ENCODE measurements at regions not wholly inside any gene's neighbourhood (a gene's known extent, or its start where the extent isn't known, plus 50 kb on each side); places are given as distances from the start of the nearest gene placed in this dataset.
A peak's percentile ranks its signal among the peaks of the same experiment; 100 is the strongest.
"Not testable (repeated sequence)": the region's sequence is repeated elsewhere in the genome, so short reads cannot be mapped to it uniquely, and the experiment has no call there.

DNA sequence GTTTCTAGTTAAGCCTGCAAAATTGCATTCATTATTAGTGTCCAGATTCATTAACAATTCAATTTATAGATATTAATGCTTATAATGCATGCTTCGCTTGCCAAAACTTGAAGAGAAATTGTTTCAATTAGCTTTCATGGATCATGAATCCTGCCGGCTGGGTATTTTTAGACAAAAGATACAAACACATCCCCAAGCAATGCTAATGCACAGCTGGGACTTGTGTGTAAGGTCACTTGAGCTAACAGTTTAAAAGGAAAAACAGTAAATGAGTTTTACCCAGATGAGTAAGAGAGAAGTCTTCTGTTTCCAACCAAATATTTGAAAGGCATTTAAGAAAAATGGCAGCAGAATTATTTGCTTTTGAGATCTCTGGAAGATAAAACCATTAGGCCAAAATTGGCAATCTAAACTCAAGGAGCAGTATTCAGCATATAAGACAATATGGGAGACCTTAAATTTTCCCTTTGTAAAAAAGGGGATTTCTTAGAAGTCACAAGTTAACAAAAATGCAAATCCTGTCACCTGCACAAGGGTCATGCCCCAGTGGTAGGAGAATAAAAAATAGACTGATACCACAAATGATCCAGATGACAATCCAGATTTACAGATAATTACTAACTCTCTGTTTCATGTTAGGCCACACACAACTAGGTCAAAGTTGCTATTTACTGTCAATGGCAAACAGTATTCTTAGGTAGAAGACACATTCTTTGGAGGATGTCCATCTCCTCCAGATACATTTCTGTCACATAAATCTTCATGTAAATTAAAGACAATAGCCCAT, 418.4 kb upstream of the PMFBP1 start:
- no peak for DNase-seq

DNA sequence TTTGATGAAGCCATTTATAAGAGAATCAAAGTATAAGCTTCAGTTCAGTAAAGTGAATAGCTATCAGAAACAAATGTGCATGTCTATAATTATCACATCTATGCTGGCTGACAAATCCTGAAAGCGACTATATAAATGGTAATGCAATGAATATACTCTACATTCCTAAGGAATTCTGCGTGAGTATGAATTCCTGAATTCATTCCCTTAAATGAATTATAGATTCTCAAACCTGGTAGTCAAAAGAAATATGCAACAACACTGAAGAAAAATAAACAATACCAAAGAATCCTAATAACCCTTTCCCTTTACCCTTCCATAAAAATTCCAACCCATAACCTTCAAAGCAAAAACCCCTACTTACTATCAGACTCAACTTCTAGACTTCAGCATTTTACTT, 416.6 kb upstream of the PMFBP1 start:
- DNase-seq, result no peak

DNA sequence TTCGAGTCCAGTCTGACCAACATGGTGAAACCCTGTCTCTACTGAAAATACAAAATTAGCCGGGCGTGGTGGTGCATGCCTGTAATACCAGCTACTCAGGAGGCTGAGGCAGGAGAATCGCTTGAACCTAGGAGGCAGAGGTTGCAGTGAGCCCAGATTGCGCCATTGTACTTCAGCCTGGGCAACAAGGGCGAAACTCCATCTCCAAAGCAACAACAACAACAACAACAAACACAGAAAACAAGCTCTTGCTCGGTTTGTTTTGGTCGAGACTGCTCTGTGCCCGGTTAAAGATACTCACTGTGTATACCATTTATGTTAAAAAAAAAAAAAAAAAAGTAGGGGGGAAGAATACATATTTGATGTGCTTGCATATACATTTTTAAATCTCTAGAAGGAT, 406.1 kb upstream of the PMFBP1 start:
- DNase-seq, result not testable (repeated sequence)

GRCh38 chr16:72576189-72576588, 404.2 kb upstream of the PMFBP1 start:
- DNase-seq, result no peak

- no peak for DNase-seq
Observed at GRCh38 chr16:72569677-72570076, 397.7 kb upstream of the PMFBP1 start.

DNA sequence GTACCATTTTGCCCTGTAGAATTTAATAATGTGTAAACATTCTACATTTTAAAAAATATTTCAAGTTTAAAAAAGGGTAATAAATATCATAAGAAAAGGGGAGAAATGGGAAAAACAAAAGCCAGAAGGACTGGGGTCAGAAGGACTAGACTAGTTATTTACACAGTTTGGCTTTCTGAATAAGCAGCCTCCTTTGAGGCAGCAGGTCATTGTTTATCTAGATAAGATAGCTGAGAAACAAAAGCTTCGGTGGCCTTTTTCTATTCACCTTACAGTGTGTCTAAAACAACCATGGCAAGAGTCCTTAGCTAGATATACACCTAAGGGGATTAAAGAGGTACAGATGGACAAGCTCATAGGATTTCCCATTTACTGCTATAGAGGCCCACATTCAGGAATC, 396.5 kb upstream of the PMFBP1 start:
- no peak for DNase-seq

- DNase-seq, result no peak
Observed at GRCh38 chr16:72566174-72566573, 394.2 kb upstream of the PMFBP1 start.

GRCh38 chr16:72565106-72565505, 393.2 kb upstream of the PMFBP1 start:
- DNase-seq, result no peak

DNA sequence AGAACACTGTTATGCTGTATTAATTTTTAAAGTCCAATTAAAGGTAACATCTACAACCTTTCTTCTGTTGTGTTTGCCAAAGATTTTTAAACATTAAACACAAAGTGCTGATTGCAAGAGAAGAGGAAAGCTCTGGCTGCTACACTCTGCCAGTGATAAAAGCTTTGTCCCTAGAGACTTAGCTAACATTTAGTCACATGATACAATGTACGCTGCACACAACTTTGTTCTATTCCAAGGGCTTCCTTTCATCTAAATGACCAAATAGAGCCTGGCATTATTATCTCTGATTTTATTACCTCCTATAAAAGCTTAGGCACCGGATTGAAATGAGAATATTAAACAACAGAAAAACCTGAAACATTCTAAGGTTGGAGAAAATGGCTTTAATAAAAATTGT, 388.7 kb upstream of the PMFBP1 start:
- DNase-seq, result no peak

GRCh38 chr16:72558501-72558900, 386.5 kb upstream of the PMFBP1 start:
- no peak for DNase-seq

- DNase-seq, result peak; percentile 81
Observed at GRCh38 chr16:72554935-72555334, 383.0 kb upstream of the PMFBP1 start.

GRCh38 chr16:72552654-72553053, 380.7 kb upstream of the PMFBP1 start:
- DNase-seq, result no peak

- DNase-seq, result no peak
Observed at GRCh38 chr16:72551649-72552048, 379.7 kb upstream of the PMFBP1 start.

DNA sequence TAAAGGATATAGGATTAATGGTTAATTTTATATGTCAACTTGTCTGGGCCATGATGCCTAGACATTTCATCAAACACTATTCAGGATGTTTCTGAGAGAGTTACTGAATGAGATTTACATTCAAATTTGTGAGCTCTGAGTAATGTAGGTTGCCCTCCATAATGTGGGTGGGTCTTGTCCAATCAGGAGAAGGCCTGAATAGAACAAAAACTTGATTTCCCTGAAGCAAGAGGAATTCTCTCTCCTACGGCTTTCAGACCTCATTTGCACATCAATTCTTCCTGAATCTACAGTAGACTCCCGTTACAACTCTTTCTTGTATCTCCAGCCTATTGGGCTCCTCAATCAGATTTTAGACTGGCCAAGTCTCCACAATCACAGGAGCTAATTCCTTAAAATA, 377.9 kb upstream of the PMFBP1 start:
- no peak for DNase-seq

GRCh38 chr16:72542102-72542501, 370.1 kb upstream of the PMFBP1 start:
- DNase-seq, result no peak

DNA sequence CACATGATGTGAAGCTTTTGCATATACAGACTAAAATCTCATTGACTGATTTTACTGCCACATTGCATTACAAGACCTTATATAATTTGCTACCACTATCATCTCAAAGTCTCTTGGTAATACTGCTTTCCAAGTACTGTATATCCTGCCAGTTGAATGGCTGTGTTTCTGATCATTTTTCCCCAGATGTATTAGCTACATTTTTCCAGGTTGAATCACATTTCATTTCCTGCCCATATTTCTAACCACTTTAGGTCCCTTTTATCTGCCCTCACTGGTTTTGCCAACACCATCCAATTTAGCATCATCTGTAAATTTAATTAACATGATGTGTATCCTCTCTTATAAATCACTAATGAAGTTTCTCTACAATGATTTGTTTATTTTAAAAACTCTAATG, 365.7 kb upstream of the PMFBP1 start:
- DNase-seq, result no peak

- DNase-seq, result no peak
Observed at GRCh38 chr16:72536723-72537435, 364.9 kb upstream of the PMFBP1 start.

DNA sequence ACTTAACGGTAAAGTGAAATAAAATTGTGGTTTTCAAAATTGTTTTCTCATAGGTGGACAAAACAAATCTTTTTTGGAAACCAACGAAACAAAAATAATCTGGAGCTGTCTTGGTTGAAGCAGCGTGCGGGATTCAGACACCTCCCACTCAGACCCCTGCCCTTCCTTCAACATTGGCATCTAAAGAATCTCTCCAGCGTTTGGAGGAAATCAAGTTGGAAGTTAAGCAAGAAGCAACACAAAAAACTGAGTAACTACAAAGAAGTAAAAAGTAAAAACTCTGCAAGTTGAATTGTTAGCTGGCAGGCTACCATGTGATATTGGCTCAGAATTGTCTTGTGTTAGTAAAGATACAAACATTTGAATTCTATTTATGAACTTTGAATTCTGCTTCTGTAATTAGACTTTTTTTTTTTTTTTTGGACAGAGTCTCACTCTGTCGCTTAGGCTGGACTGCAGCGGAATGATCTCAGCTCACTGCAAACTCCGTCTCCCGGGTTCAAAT, 361.0 kb upstream of the PMFBP1 start:
- DNase-seq, result no peak

DNA sequence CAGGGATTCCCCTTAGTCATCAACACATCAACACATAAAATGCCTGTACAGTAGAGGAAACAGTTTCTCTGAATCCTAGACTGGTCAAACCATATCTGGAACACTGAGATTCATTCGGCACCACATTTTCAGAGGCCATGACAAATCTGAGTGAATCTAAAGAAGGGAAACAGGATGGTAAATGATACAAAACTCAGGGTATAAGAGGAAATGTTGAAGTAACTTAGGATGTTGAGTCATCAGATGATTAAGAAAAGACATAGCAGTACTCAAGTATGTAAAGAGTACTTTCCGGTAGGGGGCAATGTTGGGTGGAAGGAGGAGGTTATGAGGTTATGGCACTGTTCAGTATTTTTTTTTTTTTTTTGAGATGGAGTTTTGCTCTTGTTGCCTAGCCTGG, 358.5 kb upstream of the PMFBP1 start:
- no peak for DNase-seq

DNA sequence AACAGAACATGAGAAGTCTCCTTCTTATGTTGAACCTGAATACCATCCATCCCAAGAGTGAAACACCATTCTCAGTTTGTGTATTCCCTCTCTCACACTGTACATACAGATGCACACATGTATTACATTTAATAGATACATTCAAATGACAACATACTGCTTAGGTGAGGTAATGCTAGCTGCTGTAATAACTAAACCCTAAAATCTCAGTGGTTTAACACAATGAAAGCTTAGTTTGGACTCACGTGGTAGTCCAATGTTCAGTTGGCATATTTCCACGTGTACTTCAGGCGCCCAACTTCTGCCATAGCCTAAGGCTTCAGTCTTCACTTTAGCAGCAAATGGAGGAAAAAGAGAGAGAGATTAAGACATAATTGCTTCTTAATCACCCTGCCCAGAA, 351.1 kb upstream of the PMFBP1 start:
- DNase-seq, result no peak

DNA sequence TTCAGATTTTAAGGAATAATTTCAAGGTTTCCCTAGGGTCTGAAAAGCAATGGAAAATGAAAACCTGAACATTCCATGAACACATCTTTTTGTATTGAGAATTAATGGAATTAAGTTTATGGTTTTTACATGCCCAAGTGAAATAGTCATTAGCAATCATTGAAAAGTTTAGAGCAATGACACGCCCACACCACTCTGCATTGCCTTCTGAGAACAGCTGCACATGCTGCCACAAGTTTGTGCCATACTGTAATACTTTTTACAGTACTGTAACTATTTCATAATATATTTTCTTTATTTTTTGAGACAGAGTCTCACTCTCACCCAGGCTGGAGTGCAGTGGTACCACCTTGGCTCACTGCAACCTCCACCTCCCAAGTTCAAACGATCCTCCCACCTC, 345.2 kb upstream of the PMFBP1 start:
- DNase-seq, result no peak

DNA sequence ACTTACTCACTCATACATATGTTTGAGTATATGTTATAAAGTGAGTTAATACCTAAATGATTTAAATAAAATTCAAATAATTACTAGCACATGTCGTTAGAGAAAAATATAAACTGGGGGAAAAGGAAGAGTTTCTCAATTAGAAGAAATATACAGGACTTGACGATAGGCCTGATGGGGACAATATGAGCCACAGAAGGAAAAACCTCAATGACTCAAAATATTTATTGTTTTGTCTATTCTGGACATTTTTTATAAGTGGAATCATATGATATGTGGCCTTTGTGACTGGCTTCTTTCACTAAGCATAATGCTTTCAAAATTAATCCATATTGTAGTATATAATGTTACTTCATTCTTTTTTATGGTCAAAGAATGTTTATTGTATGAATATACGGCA, 339.2 kb upstream of the PMFBP1 start:
- no peak for DNase-seq

DNA sequence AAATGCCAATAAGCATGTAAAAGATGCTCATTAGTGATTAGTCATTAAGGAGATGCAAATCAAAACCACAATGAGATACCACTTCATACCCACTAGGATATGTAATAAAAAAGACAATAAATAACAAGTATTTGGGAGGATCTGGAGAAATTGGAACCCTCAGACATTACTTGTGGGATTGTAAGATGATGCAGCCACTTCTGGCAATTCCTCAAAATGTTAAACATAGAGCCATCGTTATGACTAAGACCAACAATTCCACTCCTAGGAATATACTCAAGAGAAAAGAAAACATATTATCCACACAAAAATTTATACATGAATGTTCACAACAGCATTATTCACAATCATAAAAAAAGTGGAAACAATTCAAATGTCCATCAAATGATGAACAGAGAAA, 336.2 kb upstream of the PMFBP1 start:
- no peak for DNase-seq

DNA sequence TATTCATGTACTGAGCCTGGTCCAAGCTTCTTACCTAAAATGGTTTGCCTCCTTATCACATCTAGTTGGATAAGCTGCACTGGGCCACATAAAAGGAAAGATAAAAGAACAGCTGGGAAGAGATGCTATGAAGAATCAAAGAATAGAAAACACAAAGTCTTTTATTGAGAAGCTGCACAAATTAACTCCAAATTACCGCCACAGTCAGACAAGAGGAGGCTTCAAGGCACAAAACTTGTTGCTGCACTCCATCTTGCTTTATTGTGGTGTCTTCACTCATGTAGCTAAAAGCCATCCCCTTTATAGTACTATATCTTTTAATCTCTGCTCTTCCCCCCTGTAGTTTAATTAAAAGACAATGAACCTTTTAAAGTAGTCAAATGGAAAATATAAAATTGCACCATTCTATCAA, 330.6 kb upstream of the PMFBP1 start:
- DNase-seq, result no peak

All from islet precursor cell (in vitro differentiated cells).